B cell (primary cell): ENCODE measurements at regions not wholly inside any gene's neighbourhood (a gene's known extent, or its start where the extent isn't known, plus 50 kb on each side); places are given as distances from the start of the nearest gene placed in this dataset.
"Not testable (repeated sequence)": the region's sequence is repeated elsewhere in the genome, so short reads cannot be mapped to it uniquely, and the experiment has no call there.

ENCODE experiments used
- ATAC-seq: fragments of 200-7000 bp; cut with Tn5 transposase; one replicate; pipeline ENCODE4 v1.10.0; 2021; ENCODE audit warnings: low read depth, mild to moderate bottlenecking, moderate number of reproducible peaks, moderate library complexity
- CTCF ChIA-PET: fragments of 350-600 bp; sonication (Branson Sonifier 250); formaldehyde crosslinking; loops from one replicate; lab custom pipeline; 2021; ENCODE audit warnings: antibody characterized with exemption, inconsistent platforms; lab: Charles Lee
- POLR2A ChIA-PET: fragments of 350-600 bp; sonication (Branson Sonifier 250); formaldehyde crosslinking; loops from one replicate; lab custom pipeline; 2021; ENCODE audit warnings: antibody characterized with exemption; lab: Charles Lee
- DNase-seq: peaks from one replicate; pipeline ENCODE4 v3.0.0; 2013
- H2AFZ ChIP-seq: 2 replicates; pipeline ENCODE4 v1.6.1; 2012; ENCODE audit warnings: mild to moderate bottlenecking, low read depth, low read length; ENCODE audit not compliant: insufficient read depth, poor library complexity, severe bottlenecking
- H3K27ac ChIP-seq, 2 donors: 1 replicate in 1 of 2; 2 replicates in 1 of 2; pipeline ENCODE4 v1.5.1; 2012 to 2013; ENCODE audit warnings: low read length in 2 of 2, mild to moderate bottlenecking in 2 of 2, moderate library complexity in 1 of 2
- H3K27me3 ChIP-seq, 4 experiments: fragments of 200-600 bp in 1 of 4; sonication (generic) in 1 of 4; replicated peaks in 1 of 4; 1 replicate in 2 of 4; 2 replicates in 2 of 4; pipeline versions ENCODE4 v1.6.1 to v1.7.0; 2013 to 2016; ENCODE audit warnings: low read length in 3 of 4, mild to moderate bottlenecking in 2 of 4, mixed read lengths in 1 of 4, moderate library complexity in 1 of 4; ENCODE audit not compliant: insufficient read depth in 4 of 4, control insufficient read depth in 3 of 4; ENCODE audit errors: control extremely low read depth in 1 of 4
- H3K36me3 ChIP-seq, 2 experiments: replicated peaks in 1 of 2; 1 replicate in 1 of 2; 2 replicates in 1 of 2; pipeline versions ENCODE4 v1.6.1 to v1.7.1; 2013; ENCODE audit warnings: low read length in 1 of 2; ENCODE audit not compliant: insufficient read depth in 2 of 2, control insufficient read depth in 1 of 2; ENCODE audit errors: control extremely low read depth in 1 of 2, extremely low read depth in 1 of 2
- H3K4me1 ChIP-seq, 2 donors: fragments of 200-600 bp in 1 of 2; sonication (generic) in 1 of 2; 1 replicate in 1 of 2; 2 replicates in 1 of 2; pipeline versions ENCODE4 v1.5.1 to v1.6.1; 2013 to 2017; ENCODE audit warnings: low read length in 2 of 2; ENCODE audit not compliant: control insufficient read depth in 2 of 2, insufficient read depth in 2 of 2
- H3K4me2 ChIP-seq: replicated peaks from 2 replicates; pipeline ENCODE3; 2012; ENCODE audit warnings: mild to moderate bottlenecking, low read depth, low read length; ENCODE audit not compliant: poor library complexity, severe bottlenecking
- H3K4me3 ChIP-seq, 5 experiments: fragments of 200-600 bp in 1 of 5; sonication (generic) in 1 of 5; 1 replicate in 3 of 5; 2 replicates in 2 of 5; pipeline versions ENCODE4 v1.5.1 to v1.7.0; 2011 to 2016; ENCODE audit warnings: low read length in 4 of 5, mild to moderate bottlenecking in 4 of 5, low read depth in 2 of 5, control low read depth in 1 of 5, moderate library complexity in 1 of 5; ENCODE audit not compliant: insufficient read depth in 1 of 5; ENCODE audit errors: control extremely low read depth in 1 of 5, extremely low read depth in 1 of 5
- H3K79me2 ChIP-seq: fragments of 200-600 bp; sonication (generic); one replicate; pipeline ENCODE4 v1.6.0; 2016; ENCODE audit warnings: low read length; ENCODE audit not compliant: control insufficient read depth, insufficient read depth
- H3K9ac ChIP-seq: fragments of 200-600 bp; sonication (generic); 2 replicates; pipeline ENCODE4 v1.6.1; 2017; ENCODE audit warnings: mild to moderate bottlenecking, low read length, moderate library complexity
- H3K9me3 ChIP-seq, 3 donors: one replicate each; pipeline versions ENCODE4 v1.6.1 to v1.7.1; 2013; ENCODE audit warnings: low read length in 2 of 3; ENCODE audit not compliant: control insufficient read depth in 2 of 3, insufficient read depth in 1 of 3; ENCODE audit errors: control extremely low read depth in 1 of 3
- H4K20me1 ChIP-seq: 2 replicates; pipeline ENCODE4 v1.6.0; 2012; ENCODE audit warnings: mild to moderate bottlenecking, low read length; ENCODE audit not compliant: insufficient read depth, control insufficient read depth, poor library complexity, severe bottlenecking
- H3K27ac Mint-ChIP-seq: one replicate; pipeline ENCODE4 v1.8.0; 2021; ENCODE audit warnings: mixed read lengths
- H3K27me3 Mint-ChIP-seq: one replicate; pipeline ENCODE4 v1.8.0; 2021; ENCODE audit warnings: mixed read lengths
- H3K4me1 Mint-ChIP-seq: one replicate; pipeline ENCODE4 v1.8.0; 2021; ENCODE audit warnings: mixed read lengths
- H3K4me3 Mint-ChIP-seq: one replicate; pipeline ENCODE4 v1.8.0; 2021; ENCODE audit warnings: mixed read lengths
- H3K9me3 Mint-ChIP-seq: one replicate; pipeline ENCODE4 v1.8.0; 2022; ENCODE audit warnings: mixed read lengths; ENCODE audit not compliant: insufficient read depth
- WGBS: methylation state at CpG from one replicate; pipeline ENCODE4 v1.1.5; 2013; ENCODE audit warnings: missing lambda C conversion rate; ENCODE audit not compliant: insufficient coverage; 5-methylcytosine and 5-hydroxymethylcytosine counted together
- intact Hi-C: fragments of 100-400 bp; cut with micrococcal nuclease; formaldehyde crosslinking; loops from one replicate; pipeline ENCODE4 v1.10.0; 2022

GRCh38 chr21:5095628-5096027, 5425.8 kb upstream of the TPTE start:
- H3K27ac ChIP-seq, H2AFZ ChIP-seq, H3K27ac Mint-ChIP-seq, H3K36me3 ChIP-seq, intact Hi-C loops, DNase-seq, H3K79me2 ChIP-seq, H3K4me3 ChIP-seq, H3K4me1 Mint-ChIP-seq, H3K9me3 ChIP-seq, H3K4me3 Mint-ChIP-seq, H3K9ac ChIP-seq, CTCF ChIA-PET, H3K27me3 ChIP-seq, H4K20me1 ChIP-seq, H3K9me3 Mint-ChIP-seq, POLR2A ChIA-PET, ATAC-seq, H3K27me3 Mint-ChIP-seq, H3K4me2 ChIP-seq, H3K4me1 ChIP-seq: not testable (repeated sequence)
- WGBS = no CpG with 5 or more reads among the region's 15 CpGs

- H3K27me3 ChIP-seq, H3K27ac Mint-ChIP-seq, H3K9me3 ChIP-seq, H3K9me3 Mint-ChIP-seq, H3K79me2 ChIP-seq, H3K36me3 ChIP-seq, H3K4me3 Mint-ChIP-seq, H2AFZ ChIP-seq, CTCF ChIA-PET, intact Hi-C loops, H3K4me1 Mint-ChIP-seq, H3K9ac ChIP-seq, POLR2A ChIA-PET, H3K27ac ChIP-seq, DNase-seq, ATAC-seq, H4K20me1 ChIP-seq, H3K4me2 ChIP-seq, H3K4me1 ChIP-seq, H3K4me3 ChIP-seq, H3K27me3 Mint-ChIP-seq: not testable (repeated sequence)
- no CpG with 5 or more reads among the region's 25 CpGs for WGBS
Measured at GRCh38 chr21:5098010-5098743, 5423.2 kb upstream of the TPTE start.

GRCh38 chr21:5100604-5101174, 5420.7 kb upstream of the TPTE start:
- DNase-seq, CTCF ChIA-PET, intact Hi-C loops, H3K9ac ChIP-seq, H3K4me3 Mint-ChIP-seq, H3K4me3 ChIP-seq, H3K9me3 Mint-ChIP-seq, POLR2A ChIA-PET, H3K4me2 ChIP-seq, H3K27me3 ChIP-seq, ATAC-seq, H2AFZ ChIP-seq, H3K79me2 ChIP-seq, H3K9me3 ChIP-seq, H4K20me1 ChIP-seq, H3K27me3 Mint-ChIP-seq, H3K27ac Mint-ChIP-seq, H3K27ac ChIP-seq, H3K36me3 ChIP-seq, H3K4me1 Mint-ChIP-seq: not testable (repeated sequence)
- peaks cover 0 to 14% of the 10 kb centered on the region in 2 donors for H3K4me1 ChIP-seq
- WGBS = no CpG with 5 or more reads among the region's 22 CpGs

- 0% methylated on average over 5 of the region's 14 CpGs for WGBS
- intact Hi-C loops = not testable (repeated sequence)
Measured at GRCh38 chr21:5101749-5102148, 5419.6 kb upstream of the TPTE start.

More at GRCh38 chr21:5101749-5102148, 5419.6 kb upstream of the TPTE start:
- H3K4me3 ChIP-seq = peak overlapping the region in 1 of 5 experiments; percentile 8
- CTCF ChIA-PET, H3K27me3 ChIP-seq, H3K4me1 Mint-ChIP-seq, H3K9ac ChIP-seq, H3K27me3 Mint-ChIP-seq, H3K79me2 ChIP-seq, H4K20me1 ChIP-seq, H3K9me3 ChIP-seq, POLR2A ChIA-PET, H3K36me3 ChIP-seq, H2AFZ ChIP-seq, H3K9me3 Mint-ChIP-seq: not testable (repeated sequence)
- peaks cover 0 to 18% of the 10 kb centered on the region in 2 donors for H3K4me1 ChIP-seq
- peak overlapping the region; percentile 46 to 64 for H3K27ac ChIP-seq
- H3K4me2 ChIP-seq = peak overlapping the region; percentile 30
- H3K4me3 Mint-ChIP-seq = peak overlapping the region; percentile 68
- DNase-seq = peak; percentile 92
- H3K27ac Mint-ChIP-seq = peak overlapping the region; percentile 82
- peak; percentile 74 for ATAC-seq
